GM19452 (cell line): ENCODE measurements at regions not wholly inside any gene's neighbourhood (a gene's known extent, or its start where the extent isn't known, plus 50 kb on each side); places are given as distances from the start of the nearest gene placed in this dataset.

ENCODE experiments used
- ATAC-seq: cut with Tn5 transposase; IDR thresholded peaks from one replicate; pipeline ENCODE4 v1.9.1; 2021; ENCODE audit not compliant: unreplicated experiment

- ATAC-seq, result no peak
Observed at GRCh38 chr3:182190056-182190455, 478.3 kb downstream of the SOX2 start.

DNA sequence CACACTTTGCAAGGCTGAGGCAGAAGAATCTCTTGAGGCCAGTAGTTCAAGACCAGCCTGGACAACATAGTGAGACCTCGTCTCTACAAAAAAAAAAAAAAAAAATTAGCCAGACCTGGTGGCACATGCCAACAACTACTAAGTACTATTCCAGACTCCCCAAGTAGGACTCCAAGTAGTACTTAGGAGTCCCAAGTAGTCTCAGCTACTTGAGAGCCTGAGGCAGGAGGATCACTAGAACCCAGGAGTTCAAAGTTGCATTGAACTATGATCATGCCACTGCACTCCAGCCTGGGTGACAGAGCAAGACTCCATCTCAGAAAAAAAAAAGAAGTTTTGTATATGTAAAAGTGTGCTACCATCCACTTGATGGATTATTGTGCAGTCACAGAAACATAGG lies 486.6 kb downstream of the SOX2 start:
- no peak for ATAC-seq

GRCh38 chr3:182201456-182202168 lies 489.9 kb downstream of the SOX2 start:
- ATAC-seq, result no peak

DNA sequence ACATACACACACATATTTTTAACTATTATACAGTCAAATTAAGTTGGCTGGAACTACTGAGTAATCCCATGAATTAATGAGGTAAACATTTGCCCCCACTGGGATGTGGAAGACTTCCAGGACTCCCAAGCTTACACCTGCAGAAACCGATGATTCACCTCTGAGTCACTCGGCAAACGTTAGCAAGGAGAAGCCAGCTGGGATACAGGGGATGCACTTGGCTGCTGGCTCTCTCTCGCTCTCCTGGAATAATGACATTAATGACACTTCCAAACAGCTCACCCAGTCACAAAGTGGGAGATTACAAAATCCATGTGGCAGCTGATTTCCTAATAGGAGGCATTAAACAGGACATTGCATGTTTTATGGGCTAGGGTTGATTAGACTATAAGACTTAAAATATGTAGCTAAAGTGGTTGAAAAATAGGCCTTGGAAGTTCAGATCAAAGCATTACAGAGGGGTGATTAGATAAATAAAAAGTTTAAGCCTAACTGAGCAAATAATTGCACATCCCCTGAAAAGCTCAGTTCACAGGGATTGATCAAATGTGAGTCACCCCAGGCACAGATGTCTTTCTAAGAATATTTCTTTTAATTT lies 500.9 kb downstream of the SOX2 start:
- no peak for ATAC-seq

DNA sequence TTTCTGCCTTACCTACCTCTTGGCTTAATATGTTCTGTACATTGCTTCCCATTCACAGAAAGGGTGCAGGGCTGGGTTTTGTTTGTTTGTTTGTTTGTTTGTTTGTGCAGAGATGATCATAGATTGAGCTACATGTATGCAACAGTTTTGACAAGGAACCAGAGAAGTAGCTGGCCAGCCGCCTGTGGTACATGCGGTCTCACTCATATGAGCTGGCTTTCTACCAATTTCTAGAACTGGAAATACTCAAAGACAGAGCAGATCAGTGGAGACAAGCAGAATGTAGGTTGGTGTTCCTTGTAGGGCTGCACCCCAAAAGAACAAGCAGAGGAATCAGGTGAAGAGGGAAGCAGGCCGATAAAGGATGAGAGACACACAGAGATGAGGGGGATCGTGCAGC lies 502.7 kb downstream of the SOX2 start:
- ATAC-seq, result no peak

GRCh38 chr3:182215881-182216280 lies 504.2 kb downstream of the SOX2 start:
- ATAC-seq, result no peak

DNA sequence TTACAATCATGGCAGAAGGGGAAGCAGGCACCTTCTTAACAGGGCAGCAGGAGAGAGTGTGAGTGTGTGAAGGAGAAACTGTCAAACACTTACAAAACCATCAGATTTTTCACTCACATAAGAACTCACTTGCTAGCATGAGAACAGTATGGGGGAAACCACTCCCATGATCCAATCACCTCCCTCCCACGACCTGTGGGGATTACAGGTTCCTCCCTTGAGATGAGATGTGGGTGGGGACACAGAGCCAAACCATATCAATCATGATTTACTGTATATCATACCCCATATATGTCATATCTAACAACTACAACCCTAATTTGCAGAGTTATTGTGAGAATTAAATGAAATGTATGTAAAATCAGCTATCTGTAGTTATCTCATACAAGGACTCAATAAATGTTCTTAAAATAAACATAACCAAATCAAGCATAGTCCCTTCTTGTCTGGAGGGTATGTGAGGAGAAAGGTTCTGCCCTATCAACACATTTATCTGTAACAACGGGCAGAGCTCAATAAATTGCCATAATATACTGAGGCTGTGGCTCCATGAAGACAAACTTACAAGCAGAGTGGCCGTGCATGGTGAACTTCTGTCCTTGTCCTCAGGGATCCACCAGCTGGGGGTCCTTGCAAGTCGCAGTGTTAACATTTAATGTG lies 504.7 kb downstream of the SOX2 start:
- no peak for ATAC-seq

DNA sequence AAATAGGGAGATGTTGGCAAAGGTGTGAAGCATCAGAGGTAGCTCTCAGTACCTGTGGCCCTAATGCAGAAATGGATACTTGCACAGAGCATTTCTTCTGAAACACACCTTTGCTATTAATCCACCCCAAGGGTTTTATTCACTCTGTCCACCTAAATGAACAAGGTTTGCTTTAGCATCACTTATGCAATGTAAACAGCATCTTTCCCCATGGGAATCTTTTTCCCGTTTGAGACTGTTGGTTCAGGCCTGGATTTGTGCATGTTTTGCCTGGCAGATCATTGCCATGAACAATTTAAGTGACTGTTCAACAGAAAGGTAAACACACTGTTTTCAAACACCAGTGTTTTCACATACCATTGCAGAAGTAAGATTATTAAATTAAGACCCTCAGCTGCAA lies 508.3 kb downstream of the SOX2 start:
- no peak for ATAC-seq

DNA sequence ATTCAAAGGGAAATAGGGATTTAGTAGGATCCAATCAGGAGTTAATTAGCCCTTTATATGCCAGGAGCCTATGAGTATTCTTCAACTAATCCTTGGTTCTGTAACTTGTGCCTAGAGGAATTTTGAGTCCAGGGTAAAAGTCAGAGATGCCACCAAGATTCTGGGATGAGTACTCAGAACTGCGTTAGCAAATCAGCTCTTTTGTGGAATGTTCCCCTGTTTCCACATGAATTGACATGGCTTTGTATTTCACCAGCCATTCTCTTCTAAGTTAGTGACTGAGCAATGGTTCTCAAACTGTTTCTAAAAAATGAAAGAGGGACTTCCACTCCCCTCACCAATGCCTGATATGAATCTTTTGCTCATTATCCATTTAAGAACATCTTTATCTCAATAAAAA lies 508.7 kb downstream of the SOX2 start:
- no peak for ATAC-seq

GRCh38 chr3:182226995-182227394 lies 515.3 kb downstream of the SOX2 start:
- no peak for ATAC-seq

DNA sequence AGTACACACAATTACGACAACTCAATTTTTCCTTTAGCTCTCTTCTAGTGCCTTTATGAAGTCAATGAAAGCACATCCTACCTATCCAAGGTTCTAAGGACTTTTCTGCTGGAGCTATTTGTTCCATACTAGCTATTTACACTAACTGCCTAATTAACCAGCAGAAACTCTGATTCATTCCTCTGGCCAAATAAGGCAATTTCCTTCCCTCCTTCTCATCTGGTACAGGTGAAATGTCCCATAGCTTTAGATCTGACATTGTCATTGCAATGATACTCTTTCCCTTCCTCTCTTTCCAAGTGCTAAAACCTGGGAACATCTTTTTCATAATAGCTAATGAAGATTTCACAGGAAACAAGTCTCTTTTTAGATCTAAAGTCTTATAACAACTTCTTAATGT lies 521.7 kb downstream of the SOX2 start:
- ATAC-seq, result no peak

DNA sequence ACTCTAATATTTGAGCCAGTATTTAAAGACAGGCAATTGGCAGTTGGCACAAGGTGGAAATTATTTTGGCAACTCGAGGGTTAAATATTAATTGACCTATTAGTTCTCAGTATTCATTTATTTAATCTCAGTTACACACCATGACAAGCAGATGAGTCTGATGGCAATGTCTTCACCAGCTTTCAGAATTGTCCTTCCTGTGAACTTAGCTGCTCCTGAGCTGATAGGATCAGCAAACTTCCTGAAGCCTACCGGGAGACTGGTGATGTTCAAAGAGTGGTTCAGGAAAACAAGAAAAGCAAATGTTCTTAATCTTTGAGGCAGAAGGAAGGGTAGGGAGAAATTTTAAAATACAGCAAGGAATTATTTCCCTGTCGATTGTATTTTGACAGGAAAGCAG lies 522.2 kb downstream of the SOX2 start:
- ATAC-seq, result no peak

DNA sequence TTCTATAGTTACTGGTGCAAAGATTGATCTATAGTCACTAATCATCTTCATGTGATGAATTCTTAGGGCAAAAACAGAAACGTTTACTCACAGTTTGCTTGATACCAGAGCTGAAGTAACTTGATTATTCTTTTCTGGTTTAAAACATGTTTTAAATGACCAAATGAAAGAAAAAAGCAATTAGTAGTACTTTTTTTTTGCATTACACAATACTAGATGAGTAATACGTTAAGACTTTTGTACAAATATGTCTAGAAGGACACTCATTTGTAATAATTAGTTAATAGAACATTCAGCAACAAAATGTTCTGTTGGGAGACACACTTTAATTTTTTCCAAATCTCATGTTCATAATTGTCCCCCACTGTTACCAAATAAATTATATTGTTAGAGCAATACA lies 523.2 kb downstream of the SOX2 start:
- ATAC-seq, result no peak

DNA sequence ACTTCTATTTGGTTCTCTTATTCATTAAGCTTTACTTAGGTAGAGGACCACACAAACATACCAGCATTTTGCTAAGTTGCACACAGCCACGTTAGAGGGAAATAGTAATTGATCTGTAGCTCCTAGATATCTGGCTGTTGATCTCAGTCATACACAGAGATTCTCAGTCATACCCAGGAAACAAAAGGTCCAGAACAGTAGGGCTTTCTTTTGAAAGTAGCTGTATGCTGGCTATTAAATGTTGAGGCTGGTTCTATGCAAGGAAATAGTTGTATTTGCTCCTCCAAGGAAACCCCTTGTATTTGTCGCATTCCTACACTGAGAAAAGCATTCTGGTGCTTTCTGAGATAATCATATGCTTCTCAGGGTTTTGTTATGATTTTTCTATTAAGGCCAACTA lies 523.8 kb downstream of the SOX2 start:
- no peak for ATAC-seq

GRCh38 chr3:182238126-182238525 lies 526.4 kb downstream of the SOX2 start:
- no peak for ATAC-seq

DNA sequence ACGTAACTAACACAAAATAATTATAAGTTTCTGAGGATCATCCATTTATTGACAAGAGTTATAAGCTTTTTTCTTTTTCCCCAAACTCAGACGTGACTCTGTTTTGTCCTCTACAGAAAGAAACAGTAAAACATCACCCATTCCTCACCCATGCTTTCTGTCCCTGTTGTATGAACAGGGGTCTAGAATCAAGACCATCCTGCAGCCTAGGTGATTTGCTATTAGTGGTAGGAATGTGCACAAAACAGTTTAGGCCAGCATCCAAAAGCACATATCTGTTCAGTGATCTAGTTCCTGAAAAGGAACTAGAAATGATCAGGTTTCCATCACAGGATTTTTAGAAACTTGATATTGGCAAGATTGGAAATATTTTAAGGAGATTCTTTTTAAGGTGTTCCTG lies 527.6 kb downstream of the SOX2 start:
- ATAC-seq, result no peak

DNA sequence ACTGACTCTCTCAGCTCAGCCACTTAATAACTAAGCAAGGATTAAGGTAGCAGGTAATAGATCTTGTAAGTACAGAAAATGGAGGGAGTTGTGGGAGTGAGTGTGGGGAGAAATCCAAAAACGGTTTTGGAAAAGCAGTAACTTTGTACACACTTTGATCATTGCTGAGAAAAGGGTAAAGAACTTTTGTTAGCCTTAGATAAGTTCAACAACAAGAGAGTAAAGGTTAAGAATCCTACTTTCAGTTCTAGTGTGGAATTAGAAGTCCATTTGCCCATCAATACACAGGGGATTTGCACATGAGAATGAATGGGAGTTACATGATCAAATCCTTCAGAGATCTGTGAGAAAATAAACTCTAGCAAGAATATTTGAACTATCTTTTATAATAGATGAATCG lies 528.7 kb downstream of the SOX2 start:
- ATAC-seq, result no peak

DNA sequence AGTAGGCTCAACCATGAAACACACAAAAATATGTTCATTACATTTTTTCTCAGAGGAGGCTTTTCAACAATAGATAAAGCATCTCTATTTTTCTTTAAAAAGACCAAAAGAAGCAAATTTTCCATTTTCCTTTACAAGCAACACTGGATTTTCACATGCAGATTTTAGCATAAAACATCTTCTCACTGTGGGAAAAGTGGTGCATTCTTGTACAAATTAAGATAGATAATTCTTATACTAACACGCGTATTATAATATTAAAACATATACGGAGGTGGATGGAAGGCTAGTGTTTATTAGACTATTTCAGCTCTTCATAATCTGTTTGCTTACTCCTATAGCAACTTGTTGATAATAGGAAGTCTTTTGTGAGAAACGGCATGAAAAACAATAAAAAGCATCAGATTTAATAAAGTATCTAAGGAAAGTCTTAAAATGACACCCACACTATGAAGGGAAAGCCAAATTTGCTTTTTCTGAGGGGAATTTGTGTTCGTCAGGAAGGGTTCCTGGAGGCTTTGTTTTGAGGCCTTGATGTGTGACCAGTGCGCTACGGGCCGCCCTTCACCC lies 529.6 kb downstream of the SOX2 start:
- no peak for ATAC-seq

- no peak for ATAC-seq
Observed at GRCh38 chr3:182241766-182242488, 530.2 kb downstream of the SOX2 start.

DNA sequence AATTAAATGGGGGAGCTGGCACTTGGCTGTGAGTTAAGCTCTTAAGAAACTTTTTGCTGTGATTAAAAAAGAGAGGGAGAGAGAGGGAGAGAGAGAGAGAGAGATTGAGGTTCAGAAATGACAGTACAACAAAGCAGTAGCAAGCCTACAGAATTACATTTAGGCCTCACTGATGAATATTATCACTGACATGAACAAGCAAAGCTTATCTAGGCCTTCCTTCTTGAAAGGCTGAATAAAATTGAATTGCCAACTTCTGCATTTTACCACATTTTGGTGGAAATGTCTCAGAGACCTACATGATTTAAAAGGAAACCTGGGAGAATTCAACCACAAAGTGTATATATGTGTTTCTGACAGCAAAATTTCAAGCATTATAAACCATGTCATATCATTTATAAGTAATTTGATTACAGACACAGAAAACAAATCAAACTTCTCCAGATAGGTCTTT lies 530.8 kb downstream of the SOX2 start:
- ATAC-seq, result no peak

GRCh38 chr3:182243625-182244024 lies 531.9 kb downstream of the SOX2 start:
- no peak for ATAC-seq
